Mesenchymal stem cell (in vitro differentiated cells and primary cell): ENCODE measurements at regions not wholly inside any gene's neighbourhood (a gene's known extent, or its start where the extent isn't known, plus 50 kb on each side); places are given as distances from the start of the nearest gene placed in this dataset.
A peak's percentile ranks its signal among the peaks of the same experiment; 100 is the strongest.

ENCODE experiments used
- DNase-seq: peaks from one replicate; pipeline ENCODE4 v3.0.0-alpha.2; 2013
- H2AFZ ChIP-seq: one replicate; pipeline ENCODE4 v1.6.1; 2013; ENCODE audit warnings: low read depth, mild to moderate bottlenecking, control low read depth, inconsistent platforms, low read length, moderate library complexity
- H2AK5ac ChIP-seq: 2 replicates; pipeline ENCODE4 v1.6.1; 2013; ENCODE audit warnings: low read length, moderate library complexity, mild to moderate bottlenecking, inconsistent platforms; ENCODE audit not compliant: severe bottlenecking
- H2BK120ac ChIP-seq: one replicate; pipeline ENCODE4 v1.6.1; 2013; ENCODE audit warnings: low read depth, mild to moderate bottlenecking, inconsistent platforms, low read length, moderate library complexity
- H2BK12ac ChIP-seq, 2 experiments: one replicate each; pipeline ENCODE4 v1.6.1; 2013; ENCODE audit warnings: inconsistent platforms in 2 of 2, low read length in 2 of 2, mild to moderate bottlenecking in 2 of 2, moderate library complexity in 2 of 2, control low read depth in 1 of 2
- H2BK15ac ChIP-seq: one replicate; pipeline ENCODE4 v1.6.1; 2013; ENCODE audit warnings: mild to moderate bottlenecking, low read depth, inconsistent platforms; ENCODE audit not compliant: poor library complexity, severe bottlenecking
- H2BK5ac ChIP-seq: 2 replicates; pipeline ENCODE4 v1.6.1; 2013; ENCODE audit warnings: low read depth, mild to moderate bottlenecking, low read length, control low read depth, inconsistent platforms; ENCODE audit not compliant: poor library complexity, severe bottlenecking
- H3K14ac ChIP-seq, 2 experiments: one replicate each; pipeline ENCODE4 v1.6.1; 2013; ENCODE audit warnings: inconsistent platforms in 2 of 2, low read length in 2 of 2, control low read depth in 1 of 2, mild to moderate bottlenecking in 1 of 2, moderate library complexity in 1 of 2
- H3K18ac ChIP-seq, 2 experiments: one replicate each; pipeline ENCODE4 v1.6.1; 2013; ENCODE audit warnings: inconsistent platforms in 2 of 2, low read length in 2 of 2, control low read depth in 1 of 2, low read depth in 1 of 2, mild to moderate bottlenecking in 1 of 2
- H3K23ac ChIP-seq, 2 experiments: one replicate each; pipeline ENCODE4 v1.6.1; 2013; ENCODE audit warnings: inconsistent platforms in 2 of 2, low read length in 2 of 2, mild to moderate bottlenecking in 2 of 2, moderate library complexity in 2 of 2, control low read depth in 1 of 2
- H3K27ac ChIP-seq: 2 replicates; pipeline ENCODE4 v1.5.1; 2013; ENCODE audit warnings: mild to moderate bottlenecking, moderate library complexity, low read length, control low read depth, inconsistent platforms; ENCODE audit not compliant: poor library complexity, severe bottlenecking
- H3K27me3 ChIP-seq, 2 experiments: 2 replicates each; pipeline versions ENCODE4 v1.6.1 to v1.7.0; 2013; ENCODE audit warnings: low read length in 2 of 2, mild to moderate bottlenecking in 2 of 2, moderate library complexity in 2 of 2, control low read depth in 1 of 2, inconsistent platforms in 1 of 2; ENCODE audit not compliant: control insufficient read depth in 1 of 2, insufficient read depth in 1 of 2
- H3K36me3 ChIP-seq, 2 experiments: 2 replicates each; pipeline versions ENCODE4 v1.6.1 to v1.7.0; 2013; ENCODE audit warnings: low read length in 2 of 2, control low read depth in 1 of 2, inconsistent platforms in 1 of 2, low read depth in 1 of 2, mild to moderate bottlenecking in 1 of 2; ENCODE audit not compliant: insufficient read depth in 2 of 2, control insufficient read depth in 1 of 2
- H3K4ac ChIP-seq, 2 experiments: one replicate each; pipeline ENCODE4 v1.6.1; 2013; ENCODE audit warnings: inconsistent platforms in 2 of 2, low read length in 2 of 2, mild to moderate bottlenecking in 2 of 2, moderate library complexity in 2 of 2, control low read depth in 1 of 2, low read depth in 1 of 2
- H3K4me1 ChIP-seq: 2 replicates; pipeline ENCODE4 v1.6.1; 2013; ENCODE audit warnings: low read depth, low read length, control low read depth; ENCODE audit not compliant: control insufficient read depth, insufficient read depth
- H3K4me2 ChIP-seq: 2 replicates; pipeline ENCODE4 v1.6.1; 2013; ENCODE audit warnings: low read length, mild to moderate bottlenecking, inconsistent platforms; ENCODE audit not compliant: poor library complexity, severe bottlenecking
- H3K4me3 ChIP-seq, 2 experiments: 2 replicates each; pipeline versions ENCODE4 v1.5.1 to v1.7.0; 2013; ENCODE audit warnings: low read length in 2 of 2, mild to moderate bottlenecking in 2 of 2, control low read depth in 1 of 2, low read depth in 1 of 2; ENCODE audit not compliant: insufficient read depth in 1 of 2
- H3K79me1 ChIP-seq: replicated peaks from 2 replicates; pipeline ENCODE4 v1.6.1; 2013; ENCODE audit warnings: mild to moderate bottlenecking, control low read depth, low read length, inconsistent platforms; ENCODE audit not compliant: poor library complexity, severe bottlenecking
- H3K9ac ChIP-seq: 2 replicates; pipeline ENCODE4 v1.7.0; 2013; ENCODE audit warnings: mild to moderate bottlenecking, low read length, moderate library complexity
- H3K9me3 ChIP-seq: 2 replicates; pipeline ENCODE4 v1.7.0; 2013; ENCODE audit warnings: mild to moderate bottlenecking, low read length; ENCODE audit not compliant: control insufficient read depth
- H4K8ac ChIP-seq: one replicate; pipeline ENCODE4 v1.6.1; 2013; ENCODE audit warnings: inconsistent platforms, mild to moderate bottlenecking, low read length, moderate library complexity
- H4K91ac ChIP-seq: one replicate; pipeline ENCODE4 v1.6.1; 2013; ENCODE audit warnings: mild to moderate bottlenecking, low read length, inconsistent platforms
- WGBS: methylation state at CpG from one replicate; pipeline ENCODE4 v1.1.7; 2013; ENCODE audit warnings: mixed read lengths; 5-methylcytosine and 5-hydroxymethylcytosine counted together

DNA sequence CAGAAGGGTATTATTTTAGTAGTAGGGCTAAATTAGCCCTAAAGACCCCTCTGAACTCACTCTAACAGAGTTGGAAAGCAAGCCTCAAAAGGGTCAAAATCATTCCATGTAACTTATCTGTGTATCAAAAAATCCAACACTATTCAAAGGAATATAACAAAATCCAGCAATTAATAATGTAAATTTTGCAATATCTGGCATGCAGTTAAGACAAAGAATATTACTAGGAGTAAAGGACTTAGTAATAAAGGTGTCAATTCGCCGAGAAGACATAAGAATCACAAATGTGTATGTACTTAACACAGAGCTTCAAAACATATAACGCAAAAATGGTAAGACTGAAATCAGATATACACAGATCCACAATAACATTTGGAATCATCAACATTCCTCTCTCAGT is 71.2 kb upstream of the PFN2 start:
- Histone ChIP-seq H3K23ac (no peak overlapping the region), H3K14ac (no peak overlapping the region), H2AFZ (no peak overlapping the region), H4K91ac (no peak overlapping the region), H3K4ac (no peak overlapping the region), H3K27me3 (no peaks in the 10 kb centered on the region), H4K8ac (no peak overlapping the region), H3K79me1 (no peaks in the 10 kb centered on the region), H3K18ac (no peak overlapping the region), H3K36me3 (no peaks in the 10 kb centered on the region), H3K4me3 (peak overlapping the region in 1 of 2 experiments; percentile 7), H2AK5ac (no peak overlapping the region), H3K9ac (no peak overlapping the region), H3K4me2 (no peak overlapping the region), H2BK15ac (no peak overlapping the region), H3K27ac (no peak overlapping the region), H2BK5ac (no peak overlapping the region), H2BK12ac (no peak overlapping the region), H2BK120ac (no peak overlapping the region), H3K9me3 (peaks cover 33% of the 10 kb centered on the region), H3K4me1 (no peaks in the 10 kb centered on the region)
- DNase-seq, result no peak
- WGBS, result 100% methylated on average over 2 of the region's 3 CpGs

- Histone ChIP-seq H2BK12ac (no peak overlapping the region), H3K14ac (no peak overlapping the region), H2BK120ac (no peak overlapping the region), H2AFZ (no peak overlapping the region), H4K91ac (no peak overlapping the region), H3K4me2 (no peak overlapping the region), H3K36me3 (no peaks in the 10 kb centered on the region), H3K27ac (no peak overlapping the region), H3K9ac (no peak overlapping the region), H2BK5ac (no peak overlapping the region), H3K27me3 (peaks cover 0 to 4% of the 10 kb centered on the region in 2 experiments), H3K4ac (no peak overlapping the region), H3K79me1 (no peaks in the 10 kb centered on the region), H3K18ac (no peak overlapping the region), H3K23ac (no peak overlapping the region), H3K9me3 (peaks cover 33% of the 10 kb centered on the region), H2BK15ac (no peak overlapping the region), H3K4me1 (no peaks in the 10 kb centered on the region), H4K8ac (no peak overlapping the region), H3K4me3 (no peak overlapping the region), H2AK5ac (no peak overlapping the region)
- DNase-seq, result no peak
- 89% methylated on average over 4 of the region's 4 CpGs for WGBS
Observed at GRCh38 chr3:150040097-150040496, 69.4 kb upstream of the PFN2 start.

GRCh38 chr3:150038830-150039229 is 68.1 kb upstream of the PFN2 start:
- Histone ChIP-seq H3K9ac (no peak overlapping the region), H3K9me3 (peaks cover 33% of the 10 kb centered on the region), H2AFZ (no peak overlapping the region), H4K91ac (no peak overlapping the region), H3K27me3 (peaks cover 0 to 4% of the 10 kb centered on the region in 2 experiments), H2BK5ac (no peak overlapping the region), H2BK12ac (no peak overlapping the region), H2BK120ac (no peak overlapping the region), H3K14ac (no peak overlapping the region), H3K36me3 (no peaks in the 10 kb centered on the region), H3K4me3 (no peak overlapping the region), H3K27ac (no peak overlapping the region), H3K4me1 (no peaks in the 10 kb centered on the region), H4K8ac (no peak overlapping the region), H2AK5ac (no peak overlapping the region), H3K4me2 (no peak overlapping the region), H3K18ac (no peak overlapping the region), H3K23ac (no peak overlapping the region), H3K79me1 (no peaks in the 10 kb centered on the region), H3K4ac (no peak overlapping the region), H2BK15ac (no peak overlapping the region)
- WGBS, result 98% methylated on average over 6 of the region's 6 CpGs
- no peak for DNase-seq

- no peak overlapping the region for H2BK15ac ChIP-seq
- no peak overlapping the region for H4K8ac ChIP-seq
- H3K4ac ChIP-seq, result no peak overlapping the region
- H4K91ac ChIP-seq, result no peak overlapping the region
- H3K9ac ChIP-seq, result no peak overlapping the region
- H3K4me2 ChIP-seq, result no peak overlapping the region
- no peaks in the 10 kb centered on the region for H3K36me3 ChIP-seq
- H3K27me3 ChIP-seq, result peaks cover 3 to 9% of the 10 kb centered on the region in 2 experiments
- no peak overlapping the region for H3K14ac ChIP-seq
- H3K18ac ChIP-seq, result no peak overlapping the region
- no peaks in the 10 kb centered on the region for H3K4me1 ChIP-seq
- DNase-seq, result no peak
- H2BK120ac ChIP-seq, result no peak overlapping the region
- WGBS, result 87% methylated on average over 5 of the region's 5 CpGs
- no peak overlapping the region for H3K27ac ChIP-seq
- no peak overlapping the region for H3K23ac ChIP-seq
- no peak overlapping the region for H2BK12ac ChIP-seq
- peaks cover 18% of the 10 kb centered on the region for H3K9me3 ChIP-seq
- H2AK5ac ChIP-seq, result no peak overlapping the region
- H3K4me3 ChIP-seq, result no peak overlapping the region
- no peaks in the 10 kb centered on the region for H3K79me1 ChIP-seq
- no peak overlapping the region for H2BK5ac ChIP-seq
- H2AFZ ChIP-seq, result no peak overlapping the region
Observed at GRCh38 chr3:150036780-150037179, 66.1 kb upstream of the PFN2 start.
